GM23338 (cell line): ENCODE measurements at regions not wholly inside any gene's neighbourhood (a gene's known extent, or its start where the extent isn't known, plus 50 kb on each side); places are given as distances from the start of the nearest gene placed in this dataset.

ENCODE experiments used
- ATAC-seq: fragments of 200-7000 bp; cut with Tn5 transposase; 3 replicates; pipeline ENCODE4 v1.9.1; 2020
- DNase-seq: peaks from one replicate; pipeline ENCODE4 v3.0.0-alpha.2; 2015; ENCODE audit warnings: low spot score
- H2AFZ ChIP-seq: fragments of 200-600 bp; sonication (generic); 2 replicates; pipeline ENCODE4 v1.8.0; 2016; ENCODE audit warnings: antibody characterized with exemption, mild to moderate bottlenecking, moderate library complexity
- H3F3A ChIP-seq: fragments of 200-600 bp; sonication (generic); replicated peaks from 2 replicates; pipeline ENCODE4 v1.8.0; 2017; ENCODE audit warnings: antibody characterized with exemption, mixed run types, low read depth
- H3K27ac ChIP-seq: fragments of 200-600 bp; sonication (generic); 2 replicates; pipeline ENCODE4 v1.6.1; 2016; ENCODE audit warnings: low read depth
- H3K27me3 ChIP-seq: fragments of 200-600 bp; sonication (generic); 2 replicates; pipeline ENCODE4 v1.8.0; 2016; ENCODE audit warnings: mild to moderate bottlenecking, mixed run types, moderate library complexity; ENCODE audit not compliant: insufficient read depth
- H3K36me3 ChIP-seq: fragments of 200-600 bp; sonication (generic); 2 replicates; pipeline ENCODE4 v1.8.0; 2016; ENCODE audit warnings: mild to moderate bottlenecking; ENCODE audit not compliant: insufficient read depth
- H3K4me1 ChIP-seq: fragments of 200-600 bp; sonication (generic); 2 replicates; pipeline ENCODE4 v1.8.0; 2016; ENCODE audit warnings: mild to moderate bottlenecking, moderate library complexity; ENCODE audit not compliant: insufficient read depth
- H3K4me2 ChIP-seq: fragments of 200-600 bp; sonication (generic); 2 replicates; pipeline ENCODE4 v1.7.1; 2017; ENCODE audit warnings: mixed run types
- H3K4me3 ChIP-seq: fragments of 200-600 bp; sonication (generic); 2 replicates; pipeline ENCODE4 v1.6.1; 2016; ENCODE audit warnings: mixed run types
- H3K79me2 ChIP-seq: fragments of 200-600 bp; sonication (generic); replicated peaks from 2 replicates; pipeline ENCODE4 v1.8.0; 2017; ENCODE audit warnings: mild to moderate bottlenecking; ENCODE audit not compliant: insufficient read depth
- H3K9me2 ChIP-seq: fragments of 200-600 bp; sonication (generic); 2 replicates; pipeline ENCODE4 v1.8.0; 2017; ENCODE audit not compliant: insufficient read depth
- H4K20me1 ChIP-seq: fragments of 200-600 bp; sonication (generic); replicated peaks from 2 replicates; pipeline ENCODE4 v1.8.0; 2017; ENCODE audit warnings: mild to moderate bottlenecking; ENCODE audit not compliant: insufficient read depth
- H3K27ac Mint-ChIP-seq: 2 replicates; pipeline ENCODE4 v1.8.0; 2020; ENCODE audit warnings: inconsistent platforms, mild to moderate bottlenecking, moderate library complexity, mixed read lengths
- H3K27me3 Mint-ChIP-seq: 3 replicates; pipeline ENCODE4 v1.8.0; 2022; ENCODE audit warnings: low read depth, mild to moderate bottlenecking, moderate library complexity, mixed read lengths, inconsistent platforms; ENCODE audit not compliant: insufficient read depth, poor library complexity
- H3K36me3 Mint-ChIP-seq: 3 replicates; pipeline ENCODE4 v1.8.0; 2021; ENCODE audit warnings: low read depth, mild to moderate bottlenecking, inconsistent platforms, moderate library complexity, mixed read lengths
- H3K4me1 Mint-ChIP-seq: 3 replicates; pipeline ENCODE4 v1.8.0; 2020; ENCODE audit warnings: mild to moderate bottlenecking, inconsistent platforms, mixed read lengths
- H3K4me3 Mint-ChIP-seq: 3 replicates; pipeline ENCODE4 v1.8.0; 2021; ENCODE audit warnings: moderate library complexity, mild to moderate bottlenecking, inconsistent platforms, mixed read lengths
- H3K9me3 Mint-ChIP-seq: 3 replicates; pipeline ENCODE4 v1.8.0; 2020; ENCODE audit warnings: moderate library complexity, mild to moderate bottlenecking, inconsistent platforms, mixed read lengths
- CREB1 ChIP-seq: fragments of 250-450 bp; sonication (Bioruptor Pico); IDR thresholded peaks from 2 replicates; pipeline ENCODE4 v1.5.0; 2020; ENCODE audit warnings: low read depth, mild to moderate bottlenecking, moderate library complexity
- EZH2 ChIP-seq: fragments of 200-600 bp; sonication (generic); IDR thresholded peaks from one replicate; pipeline ENCODE4 v1.8.0; 2017; ENCODE audit warnings: antibody characterized with exemption, mild to moderate bottlenecking, low read depth; ENCODE audit not compliant: unreplicated experiment
- EZH2phosphoT487 ChIP-seq: fragments of 200-600 bp; sonication (generic); IDR thresholded peaks from one replicate; pipeline ENCODE4 v1.8.1; 2018; ENCODE audit warnings: antibody characterized with exemption; ENCODE audit not compliant: unreplicated experiment
- JUNB ChIP-seq: IDR thresholded peaks from one replicate; pipeline ENCODE4 v1.6.1; 2016; ENCODE audit warnings: antibody characterized with exemption; ENCODE audit not compliant: unreplicated experiment
- NANOG ChIP-seq: IDR thresholded peaks from 2 replicates; pipeline ENCODE4 v1.6.1; 2016; ENCODE audit warnings: antibody characterized with exemption, borderline replicate concordance
- POLR2AphosphoS5 ChIP-seq: IDR thresholded peaks from 2 replicates; pipeline ENCODE4 v1.6.1; 2016; ENCODE audit warnings: antibody characterized with exemption, low read depth
- STAT1 ChIP-seq: IDR thresholded peaks from one replicate; pipeline ENCODE4 v1.6.1; 2016; ENCODE audit warnings: antibody characterized with exemption; ENCODE audit not compliant: unreplicated experiment
- ZNF114 ChIP-seq: fragments of 250-450 bp; sonication (Bioruptor Pico); IDR thresholded peaks from 2 replicates; pipeline ENCODE4 v1.5.0; 2020; ENCODE audit warnings: mild to moderate bottlenecking, moderate library complexity
- ZNF331 ChIP-seq: fragments of 250-450 bp; sonication (Bioruptor Pico); IDR thresholded peaks from 2 replicates; pipeline ENCODE4 v1.5.0; 2020; ENCODE audit warnings: low read depth, mild to moderate bottlenecking, moderate library complexity
- TF ChIP-seq, protein P1 (sequence below): fragments of 250-450 bp; sonication (Bioruptor Pico); IDR thresholded peaks from 2 replicates; pipeline ENCODE4 v1.5.0; 2020; ENCODE audit warnings: mild to moderate bottlenecking, moderate library complexity
- TF ChIP-seq, protein P2 (sequence below): IDR thresholded peaks from 2 replicates; pipeline ENCODE4 v1.6.1; 2016; ENCODE audit warnings: antibody characterized with exemption
- TF ChIP-seq, protein P3 (sequence below): IDR thresholded peaks from one replicate; pipeline ENCODE4 v1.6.1; 2018; ENCODE audit warnings: antibody characterized with exemption; ENCODE audit not compliant: unreplicated experiment
- TF ChIP-seq, protein P4 (sequence below), 2 experiments: fragments of 200-600 bp in 1 of 2; sonication (generic) in 1 of 2; conservative IDR thresholded peaks; 2 replicates each; pipeline versions ENCODE4 v1.5.1 to v1.6.1; 2016 to 2017; ENCODE audit warnings: antibody characterized with exemption in 2 of 2, low read depth in 2 of 2, mild to moderate bottlenecking in 2 of 2, moderate library complexity in 1 of 2

DNA sequence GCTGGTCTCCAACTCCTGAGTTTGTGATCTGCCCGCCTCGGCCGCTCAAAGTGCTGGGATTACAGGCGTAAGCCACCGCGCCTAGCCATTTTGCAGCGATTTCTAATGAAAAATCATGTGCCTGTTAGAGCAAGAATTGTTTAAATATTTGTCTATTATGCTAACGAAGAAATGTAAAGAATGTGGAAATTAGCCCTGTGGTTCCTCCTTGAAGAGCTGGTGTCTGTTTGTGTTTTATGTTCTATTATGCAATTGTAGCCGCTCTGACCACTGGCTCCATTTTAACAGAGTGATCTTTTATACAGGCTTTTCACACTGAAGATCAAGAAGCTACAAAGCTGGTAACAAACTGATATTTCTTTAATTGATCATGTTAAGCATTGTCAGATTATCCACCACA is 217.3 kb downstream of the USP22 start:
- no peaks in the 10 kb centered on the region for H3K36me3 ChIP-seq
- Mint-ChIP-seq H3K36me3 (no peaks in the 10 kb centered on the region), H3K27me3 (peaks cover 1% of the 10 kb centered on the region), H3K27ac (no peak overlapping the region), H3K4me3 (no peak overlapping the region), H3K9me3 (no peaks in the 10 kb centered on the region; the same call in 2 of the 3 replicates), H3K4me1 (peaks cover 2% of the 10 kb centered on the region; the same call in 1 of the 3 replicates)
- H3K9me2 ChIP-seq: no peaks in the 10 kb centered on the region
- TF ChIP-seq EZH2 (no peak), ZNF114 (CRISPR knock-in tag) (no peak), POLR2AphosphoS5 (no peak), JUNB (no peak), NANOG (no peak), EZH2phosphoT487 (no peak), CREB1 (CRISPR knock-in tag) (no peak), STAT1 (no peak), ZNF331 (CRISPR knock-in tag) (no peak)
- TF ChIP-seq, protein P1, sequence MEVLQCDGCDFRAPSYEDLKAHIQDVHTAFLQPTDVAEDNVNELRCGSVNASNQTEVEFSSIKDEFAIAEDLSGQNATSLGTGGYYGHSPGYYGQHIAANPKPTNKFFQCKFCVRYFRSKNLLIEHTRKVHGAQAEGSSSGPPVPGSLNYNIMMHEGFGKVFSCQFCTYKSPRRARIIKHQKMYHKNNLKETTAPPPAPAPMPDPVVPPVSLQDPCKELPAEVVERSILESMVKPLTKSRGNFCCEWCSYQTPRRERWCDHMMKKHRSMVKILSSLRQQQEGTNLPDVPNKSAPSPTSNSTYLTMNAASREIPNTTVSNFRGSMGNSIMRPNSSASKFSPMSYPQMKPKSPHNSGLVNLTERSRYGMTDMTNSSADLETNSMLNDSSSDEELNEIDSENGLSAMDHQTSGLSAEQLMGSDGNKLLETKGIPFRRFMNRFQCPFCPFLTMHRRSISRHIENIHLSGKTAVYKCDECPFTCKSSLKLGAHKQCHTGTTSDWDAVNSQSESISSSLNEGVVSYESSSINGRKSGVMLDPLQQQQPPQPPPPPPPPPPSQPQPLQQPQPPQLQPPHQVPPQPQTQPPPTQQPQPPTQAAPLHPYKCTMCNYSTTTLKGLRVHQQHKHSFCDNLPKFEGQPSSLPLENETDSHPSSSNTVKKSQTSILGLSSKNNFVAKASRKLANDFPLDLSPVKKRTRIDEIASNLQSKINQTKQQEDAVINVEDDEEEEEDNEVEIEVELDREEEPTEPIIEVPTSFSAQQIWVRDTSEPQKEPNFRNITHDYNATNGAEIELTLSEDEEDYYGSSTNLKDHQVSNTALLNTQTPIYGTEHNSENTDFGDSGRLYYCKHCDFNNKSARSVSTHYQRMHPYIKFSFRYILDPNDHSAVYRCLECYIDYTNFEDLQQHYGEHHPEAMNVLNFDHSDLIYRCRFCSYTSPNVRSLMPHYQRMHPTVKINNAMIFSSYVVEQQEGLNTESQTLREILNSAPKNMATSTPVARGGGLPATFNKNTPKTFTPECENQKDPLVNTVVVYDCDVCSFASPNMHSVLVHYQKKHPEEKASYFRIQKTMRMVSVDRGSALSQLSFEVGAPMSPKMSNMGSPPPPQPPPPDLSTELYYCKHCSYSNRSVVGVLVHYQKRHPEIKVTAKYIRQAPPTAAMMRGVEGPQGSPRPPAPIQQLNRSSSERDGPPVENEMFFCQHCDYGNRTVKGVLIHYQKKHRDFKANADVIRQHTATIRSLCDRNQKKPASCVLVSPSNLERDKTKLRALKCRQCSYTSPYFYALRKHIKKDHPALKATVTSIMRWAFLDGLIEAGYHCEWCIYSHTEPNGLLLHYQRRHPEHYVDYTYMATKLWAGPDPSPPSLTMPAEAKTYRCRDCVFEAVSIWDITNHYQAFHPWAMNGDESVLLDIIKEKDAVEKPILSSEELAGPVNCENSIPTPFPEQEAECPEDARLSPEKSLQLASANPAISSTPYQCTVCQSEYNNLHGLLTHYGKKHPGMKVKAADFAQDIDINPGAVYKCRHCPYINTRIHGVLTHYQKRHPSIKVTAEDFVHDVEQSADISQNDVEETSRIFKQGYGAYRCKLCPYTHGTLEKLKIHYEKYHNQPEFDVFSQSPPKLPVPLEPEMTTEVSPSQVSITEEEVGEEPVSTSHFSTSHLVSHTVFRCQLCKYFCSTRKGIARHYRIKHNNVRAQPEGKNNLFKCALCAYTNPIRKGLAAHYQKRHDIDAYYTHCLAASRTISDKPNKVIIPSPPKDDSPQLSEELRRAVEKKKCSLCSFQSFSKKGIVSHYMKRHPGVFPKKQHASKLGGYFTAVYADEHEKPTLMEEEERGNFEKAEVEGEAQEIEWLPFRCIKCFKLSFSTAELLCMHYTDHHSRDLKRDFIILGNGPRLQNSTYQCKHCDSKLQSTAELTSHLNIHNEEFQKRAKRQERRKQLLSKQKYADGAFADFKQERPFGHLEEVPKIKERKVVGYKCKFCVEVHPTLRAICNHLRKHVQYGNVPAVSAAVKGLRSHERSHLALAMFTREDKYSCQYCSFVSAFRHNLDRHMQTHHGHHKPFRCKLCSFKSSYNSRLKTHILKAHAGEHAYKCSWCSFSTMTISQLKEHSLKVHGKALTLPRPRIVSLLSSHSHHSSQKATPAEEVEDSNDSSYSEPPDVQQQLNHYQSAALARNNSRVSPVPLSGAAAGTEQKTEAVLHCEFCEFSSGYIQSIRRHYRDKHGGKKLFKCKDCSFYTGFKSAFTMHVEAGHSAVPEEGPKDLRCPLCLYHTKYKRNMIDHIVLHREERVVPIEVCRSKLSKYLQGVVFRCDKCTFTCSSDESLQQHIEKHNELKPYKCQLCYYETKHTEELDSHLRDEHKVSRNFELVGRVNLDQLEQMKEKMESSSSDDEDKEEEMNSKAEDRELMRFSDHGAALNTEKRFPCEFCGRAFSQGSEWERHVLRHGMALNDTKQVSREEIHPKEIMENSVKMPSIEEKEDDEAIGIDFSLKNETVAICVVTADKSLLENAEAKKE (CRISPR knock-in tag): no peak
- TF ChIP-seq, protein P2, sequence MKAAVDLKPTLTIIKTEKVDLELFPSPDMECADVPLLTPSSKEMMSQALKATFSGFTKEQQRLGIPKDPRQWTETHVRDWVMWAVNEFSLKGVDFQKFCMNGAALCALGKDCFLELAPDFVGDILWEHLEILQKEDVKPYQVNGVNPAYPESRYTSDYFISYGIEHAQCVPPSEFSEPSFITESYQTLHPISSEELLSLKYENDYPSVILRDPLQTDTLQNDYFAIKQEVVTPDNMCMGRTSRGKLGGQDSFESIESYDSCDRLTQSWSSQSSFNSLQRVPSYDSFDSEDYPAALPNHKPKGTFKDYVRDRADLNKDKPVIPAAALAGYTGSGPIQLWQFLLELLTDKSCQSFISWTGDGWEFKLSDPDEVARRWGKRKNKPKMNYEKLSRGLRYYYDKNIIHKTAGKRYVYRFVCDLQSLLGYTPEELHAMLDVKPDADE: no peak
- TF ChIP-seq, protein P3, sequence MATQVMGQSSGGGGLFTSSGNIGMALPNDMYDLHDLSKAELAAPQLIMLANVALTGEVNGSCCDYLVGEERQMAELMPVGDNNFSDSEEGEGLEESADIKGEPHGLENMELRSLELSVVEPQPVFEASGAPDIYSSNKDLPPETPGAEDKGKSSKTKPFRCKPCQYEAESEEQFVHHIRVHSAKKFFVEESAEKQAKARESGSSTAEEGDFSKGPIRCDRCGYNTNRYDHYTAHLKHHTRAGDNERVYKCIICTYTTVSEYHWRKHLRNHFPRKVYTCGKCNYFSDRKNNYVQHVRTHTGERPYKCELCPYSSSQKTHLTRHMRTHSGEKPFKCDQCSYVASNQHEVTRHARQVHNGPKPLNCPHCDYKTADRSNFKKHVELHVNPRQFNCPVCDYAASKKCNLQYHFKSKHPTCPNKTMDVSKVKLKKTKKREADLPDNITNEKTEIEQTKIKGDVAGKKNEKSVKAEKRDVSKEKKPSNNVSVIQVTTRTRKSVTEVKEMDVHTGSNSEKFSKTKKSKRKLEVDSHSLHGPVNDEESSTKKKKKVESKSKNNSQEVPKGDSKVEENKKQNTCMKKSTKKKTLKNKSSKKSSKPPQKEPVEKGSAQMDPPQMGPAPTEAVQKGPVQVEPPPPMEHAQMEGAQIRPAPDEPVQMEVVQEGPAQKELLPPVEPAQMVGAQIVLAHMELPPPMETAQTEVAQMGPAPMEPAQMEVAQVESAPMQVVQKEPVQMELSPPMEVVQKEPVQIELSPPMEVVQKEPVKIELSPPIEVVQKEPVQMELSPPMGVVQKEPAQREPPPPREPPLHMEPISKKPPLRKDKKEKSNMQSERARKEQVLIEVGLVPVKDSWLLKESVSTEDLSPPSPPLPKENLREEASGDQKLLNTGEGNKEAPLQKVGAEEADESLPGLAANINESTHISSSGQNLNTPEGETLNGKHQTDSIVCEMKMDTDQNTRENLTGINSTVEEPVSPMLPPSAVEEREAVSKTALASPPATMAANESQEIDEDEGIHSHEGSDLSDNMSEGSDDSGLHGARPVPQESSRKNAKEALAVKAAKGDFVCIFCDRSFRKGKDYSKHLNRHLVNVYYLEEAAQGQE: no peak
- TF ChIP-seq, protein P4, sequence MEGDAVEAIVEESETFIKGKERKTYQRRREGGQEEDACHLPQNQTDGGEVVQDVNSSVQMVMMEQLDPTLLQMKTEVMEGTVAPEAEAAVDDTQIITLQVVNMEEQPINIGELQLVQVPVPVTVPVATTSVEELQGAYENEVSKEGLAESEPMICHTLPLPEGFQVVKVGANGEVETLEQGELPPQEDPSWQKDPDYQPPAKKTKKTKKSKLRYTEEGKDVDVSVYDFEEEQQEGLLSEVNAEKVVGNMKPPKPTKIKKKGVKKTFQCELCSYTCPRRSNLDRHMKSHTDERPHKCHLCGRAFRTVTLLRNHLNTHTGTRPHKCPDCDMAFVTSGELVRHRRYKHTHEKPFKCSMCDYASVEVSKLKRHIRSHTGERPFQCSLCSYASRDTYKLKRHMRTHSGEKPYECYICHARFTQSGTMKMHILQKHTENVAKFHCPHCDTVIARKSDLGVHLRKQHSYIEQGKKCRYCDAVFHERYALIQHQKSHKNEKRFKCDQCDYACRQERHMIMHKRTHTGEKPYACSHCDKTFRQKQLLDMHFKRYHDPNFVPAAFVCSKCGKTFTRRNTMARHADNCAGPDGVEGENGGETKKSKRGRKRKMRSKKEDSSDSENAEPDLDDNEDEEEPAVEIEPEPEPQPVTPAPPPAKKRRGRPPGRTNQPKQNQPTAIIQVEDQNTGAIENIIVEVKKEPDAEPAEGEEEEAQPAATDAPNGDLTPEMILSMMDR (conservative IDR thresholded peaks at IDR 0.05; ENCODE audit: low read depth in 2 of 2): no peak
- no peaks in the 10 kb centered on the region for H4K20me1 ChIP-seq
- H2AFZ ChIP-seq: no peak overlapping the region
- H3K27me3 ChIP-seq: no peaks in the 10 kb centered on the region
- no peak overlapping the region for H3K4me3 ChIP-seq
- no peaks in the 10 kb centered on the region for H3K4me1 ChIP-seq
- no peak overlapping the region for H3K4me2 ChIP-seq
- no peaks in the 10 kb centered on the region for H3F3A ChIP-seq
- no peak overlapping the region for H3K27ac ChIP-seq
- no peaks in the 10 kb centered on the region for H3K79me2 ChIP-seq
- DNase-seq: no peak
- ATAC-seq: no peak
